ENCODE measurements at regions not wholly inside any gene's neighbourhood (a gene's known extent, or its start where the extent isn't known, plus 50 kb on each side); places are given as distances from the start of the nearest gene placed in this dataset.

GRCh38 chr13:109494925-109495369, 291.4 kb downstream of the IRS2 start:
- TF ChIP-seq CTCF (IDR thresholded peaks at IDR 0.05; ENCODE audit: borderline replicate concordance, extremely low read depth, low read length, poor library complexity, severe bottlenecking) (no peak), EZH2 (IDR thresholded peaks at IDR 0.05; ENCODE audit: borderline replicate concordance, low read depth, low read length, severe bottlenecking) (no peak)

Data from DND-41 (cell line).